HG02678 (cell line): ENCODE measurements at regions not wholly inside any gene's neighbourhood (a gene's known extent, or its start where the extent isn't known, plus 50 kb on each side); places are given as distances from the start of the nearest gene placed in this dataset.

Source experiments
- ATAC-seq: cut with Tn5 transposase; IDR thresholded peaks from one replicate; pipeline ENCODE4 v1.9.1; 2021; ENCODE audit warnings: mild to moderate bottlenecking, moderate library complexity; ENCODE audit not compliant: unreplicated experiment

GRCh38 chr11:80156062-80156461, 715.2 kb upstream of the TENM4 start:
- no peak for ATAC-seq

- peak; percentile 48 for ATAC-seq
Observed at GRCh38 chr11:80155412-80156017, 714.7 kb upstream of the TENM4 start.

DNA sequence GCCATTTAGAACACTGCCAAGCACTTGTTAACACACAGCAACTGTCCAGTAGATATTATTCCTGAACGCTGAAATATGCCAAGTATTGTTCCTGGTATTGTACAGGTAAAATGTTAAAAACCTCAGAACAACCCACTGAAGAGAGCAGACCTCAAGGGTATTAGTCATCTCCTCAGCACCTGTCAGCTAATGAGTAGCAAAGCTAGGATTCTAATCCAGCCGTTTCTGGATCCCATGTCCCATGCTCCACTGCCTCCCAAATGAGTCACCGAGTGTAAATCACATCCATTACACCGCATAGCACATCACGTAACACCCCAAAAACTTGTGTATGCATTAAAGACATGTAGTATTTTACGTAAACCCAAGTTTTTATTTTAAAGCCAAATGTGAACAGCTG, 705.4 kb upstream of the TENM4 start:
- ATAC-seq = no peak

- no peak for ATAC-seq
Observed at GRCh38 chr11:80144897-80145594, 704.2 kb upstream of the TENM4 start.

- no peak for ATAC-seq
Observed at GRCh38 chr11:80136991-80137390, 696.2 kb upstream of the TENM4 start.

DNA sequence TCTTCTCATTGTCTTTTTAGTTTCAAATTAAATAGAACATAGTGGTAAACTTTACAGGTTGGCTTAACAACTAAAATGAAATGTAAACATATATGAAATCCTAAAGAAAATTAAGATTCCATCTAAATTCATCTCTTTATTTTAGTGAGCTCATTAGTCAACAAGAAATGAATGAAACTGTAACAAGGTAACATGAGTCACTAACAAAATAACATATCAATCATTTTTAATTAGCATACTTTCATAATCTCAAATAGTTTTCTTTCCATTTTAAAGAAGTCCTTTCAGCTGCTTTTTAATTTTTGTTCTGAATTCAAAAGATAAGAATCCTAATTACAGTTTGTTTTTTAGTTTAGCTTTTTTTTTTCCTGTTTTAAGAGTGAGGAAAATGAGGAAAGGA, 688.6 kb upstream of the TENM4 start:
- no peak for ATAC-seq

DNA sequence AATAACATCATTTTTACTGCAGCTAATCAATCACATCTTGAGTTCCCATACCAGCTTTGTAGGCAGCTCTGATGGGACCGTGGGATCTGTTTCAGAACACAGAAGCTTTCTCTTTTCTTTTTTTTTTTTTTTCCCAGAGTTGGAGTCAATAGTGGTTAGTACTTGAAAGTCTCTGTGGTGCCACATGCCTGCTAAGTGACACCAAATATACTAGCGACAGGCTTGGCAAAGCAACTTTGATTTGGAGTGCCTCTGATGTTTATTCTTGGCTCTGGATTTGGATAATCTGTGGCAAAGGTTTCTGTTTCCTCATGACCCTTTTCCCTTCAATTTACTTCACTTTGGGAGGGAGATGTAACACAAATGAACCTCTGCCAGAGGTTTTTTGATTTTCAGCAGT, 681.4 kb upstream of the TENM4 start:
- ATAC-seq = no peak

DNA sequence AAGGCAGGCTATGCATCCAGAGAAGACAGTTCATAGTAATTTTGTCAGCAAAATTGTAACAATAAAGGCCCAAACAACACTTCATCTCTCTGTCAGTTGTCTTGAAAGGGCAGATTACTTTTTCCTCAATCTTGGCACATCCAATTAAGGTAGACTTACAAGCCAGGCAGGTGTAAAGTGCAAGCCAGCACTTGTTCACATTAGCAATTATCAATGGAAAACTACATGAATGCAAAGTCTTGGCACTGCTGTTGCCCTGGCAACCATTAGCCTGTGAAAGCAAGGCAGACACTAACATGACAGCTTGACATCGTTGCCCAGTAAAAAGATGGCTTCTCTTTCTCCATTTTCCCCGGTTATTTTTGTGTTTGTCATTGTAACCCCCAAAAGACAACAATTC, 677.2 kb upstream of the TENM4 start:
- no peak for ATAC-seq

DNA sequence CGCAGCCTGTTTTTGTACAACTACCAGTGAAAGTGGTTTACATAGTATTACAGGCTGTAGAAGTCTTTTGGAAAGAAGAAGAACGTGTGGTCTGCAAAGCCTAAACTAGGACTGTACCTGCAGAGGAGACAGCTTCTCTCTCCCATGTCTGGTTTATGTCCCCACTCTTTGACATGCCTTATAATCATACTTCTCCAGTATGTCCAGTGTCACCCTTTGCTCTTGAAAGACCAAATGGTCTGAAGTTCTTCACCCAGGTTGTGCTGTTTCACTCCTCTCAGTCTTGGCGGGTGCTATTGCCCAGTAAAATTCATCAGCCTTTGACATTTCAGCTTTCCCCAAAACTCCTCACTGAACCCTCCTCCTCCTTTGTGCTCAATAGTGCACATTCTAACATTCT, 676.0 kb upstream of the TENM4 start:
- no peak for ATAC-seq

DNA sequence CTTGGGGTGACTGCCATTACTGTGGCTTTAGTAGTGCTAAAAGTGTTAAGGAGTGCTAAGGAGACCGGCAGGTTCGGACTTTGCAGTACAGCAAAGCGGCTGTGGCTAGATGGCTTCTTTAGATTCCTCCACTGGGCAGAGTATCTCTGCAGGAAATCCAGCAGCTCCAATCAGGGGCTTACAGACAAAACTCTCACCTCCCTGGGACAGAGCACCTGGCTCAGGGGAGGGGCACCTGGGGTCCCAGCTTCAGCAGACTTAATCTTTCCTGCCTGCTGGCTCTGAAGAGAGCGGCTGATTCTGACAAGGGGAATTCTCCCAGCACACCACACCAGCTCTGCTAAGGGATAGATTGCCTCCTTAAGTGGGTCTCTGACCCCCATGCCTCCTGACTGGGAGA, 668.8 kb upstream of the TENM4 start:
- no peak for ATAC-seq

- ATAC-seq = no peak
Observed at GRCh38 chr11:80109031-80109430, 668.2 kb upstream of the TENM4 start.

GRCh38 chr11:80107415-80107814, 666.6 kb upstream of the TENM4 start:
- no peak for ATAC-seq

- ATAC-seq = no peak
Observed at GRCh38 chr11:80104191-80104590, 663.4 kb upstream of the TENM4 start.

DNA sequence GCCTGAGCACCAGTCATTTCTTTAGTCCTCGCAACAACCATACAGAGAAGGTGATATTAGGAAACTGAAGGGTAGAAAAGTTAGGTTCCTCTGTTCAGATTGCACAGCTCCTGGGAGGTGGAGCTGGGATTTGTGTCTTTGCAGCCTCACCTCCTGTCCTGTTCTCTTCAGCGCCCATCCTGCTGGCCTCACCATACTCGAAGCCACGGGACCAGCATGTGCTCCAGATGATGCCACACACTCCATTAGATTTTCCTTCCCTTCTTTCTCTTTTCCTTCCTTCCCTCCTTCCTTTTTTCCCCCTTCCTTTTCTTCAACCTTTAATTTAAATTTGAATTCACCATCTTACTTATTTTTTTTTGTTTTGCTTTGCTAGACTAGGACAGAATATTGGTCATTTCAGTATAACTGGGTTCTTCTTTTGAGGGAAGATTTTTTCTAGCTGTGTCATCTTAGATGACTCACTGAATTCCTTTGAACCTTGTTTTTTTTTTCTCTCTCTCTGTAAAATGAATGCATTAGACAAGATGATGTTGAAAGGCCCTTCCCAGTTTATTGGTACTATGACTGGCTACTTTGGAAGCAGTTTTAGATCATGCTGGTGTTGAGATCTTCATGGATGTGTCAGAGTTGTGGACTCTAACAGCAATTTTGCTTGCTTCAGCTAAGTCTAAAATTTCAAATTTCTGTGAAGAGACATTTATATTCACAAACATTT, 662.5 kb upstream of the TENM4 start:
- no peak for ATAC-seq

GRCh38 chr11:80097146-80097545, 656.3 kb upstream of the TENM4 start:
- no peak for ATAC-seq

DNA sequence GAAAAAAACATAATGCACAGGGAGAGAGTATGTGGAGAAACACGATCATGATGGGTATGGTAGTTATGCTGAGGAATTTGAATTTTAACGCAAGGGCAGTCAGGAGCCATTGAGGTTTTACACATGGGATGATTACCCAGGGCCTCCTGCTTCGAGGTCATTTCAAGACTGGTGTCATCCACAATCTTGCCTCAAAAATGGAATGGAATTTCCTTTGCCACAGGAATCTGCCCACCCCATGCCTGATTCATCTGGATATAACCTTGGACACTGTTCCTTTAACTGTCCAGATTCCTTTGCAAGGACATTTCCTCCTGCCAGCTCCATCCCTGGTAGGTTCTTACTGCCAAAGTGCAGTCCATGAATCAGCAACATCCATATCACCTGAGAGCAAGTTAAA, 655.9 kb upstream of the TENM4 start:
- ATAC-seq = no peak

GRCh38 chr11:80086496-80087055, 645.7 kb upstream of the TENM4 start:
- ATAC-seq = no peak

DNA sequence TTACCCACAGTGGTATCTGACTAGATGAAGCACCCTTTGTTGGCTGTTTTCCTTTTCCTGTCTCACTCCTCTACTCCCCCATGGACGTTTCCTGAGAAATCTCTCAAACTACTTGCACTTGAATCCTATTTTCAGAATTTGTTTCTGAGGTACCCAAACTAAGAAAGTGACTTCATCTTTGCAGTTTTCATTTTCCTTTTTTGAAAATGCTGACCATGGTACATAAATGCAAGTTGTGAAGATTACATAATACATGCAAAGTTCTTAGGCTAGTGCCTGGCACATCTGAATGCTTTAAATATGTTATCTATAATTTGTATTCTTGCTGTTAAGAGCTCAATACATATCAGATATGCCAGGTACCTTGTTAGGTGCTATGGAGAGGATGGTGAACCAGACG, 644.7 kb upstream of the TENM4 start:
- ATAC-seq = no peak

DNA sequence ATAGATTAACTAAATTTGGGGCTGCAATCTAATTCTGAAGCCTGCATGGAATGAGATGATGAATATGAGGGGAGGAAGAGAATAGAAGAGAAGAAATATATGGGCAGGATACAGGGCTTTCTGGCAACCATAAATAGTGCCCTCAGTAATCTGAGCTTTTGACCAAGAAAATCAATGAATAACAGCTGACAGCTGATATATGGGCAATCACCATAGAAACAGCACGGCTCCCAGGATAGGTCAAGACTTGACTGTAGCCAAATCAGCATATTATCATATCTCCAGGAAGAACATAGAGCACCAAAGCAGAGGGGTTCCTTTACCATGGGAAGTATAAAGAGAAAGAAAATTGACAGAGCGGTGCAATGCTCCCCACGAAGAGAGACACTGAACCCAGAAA, 643.8 kb upstream of the TENM4 start:
- no peak for ATAC-seq

- no peak for ATAC-seq
Observed at GRCh38 chr11:80083531-80083951, 642.7 kb upstream of the TENM4 start.

DNA sequence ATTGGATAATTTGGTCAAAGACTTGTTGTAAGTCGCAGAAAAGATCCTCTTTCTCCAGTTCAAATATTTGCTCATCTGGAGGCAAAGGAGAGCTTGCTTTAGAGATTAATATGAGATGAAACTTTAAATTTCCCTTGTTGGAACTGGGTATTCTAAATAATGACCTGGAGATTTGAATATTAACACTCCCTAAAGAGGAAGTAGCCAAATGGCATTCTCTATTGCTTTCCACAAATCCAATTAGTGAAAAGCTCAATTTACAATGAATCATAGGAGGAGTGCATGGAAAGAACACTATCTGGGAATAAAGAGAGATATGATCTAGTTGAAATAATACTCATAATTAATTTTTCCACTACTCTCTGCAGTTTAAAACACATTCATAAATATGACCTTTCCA, 641.6 kb upstream of the TENM4 start:
- no peak for ATAC-seq

DNA sequence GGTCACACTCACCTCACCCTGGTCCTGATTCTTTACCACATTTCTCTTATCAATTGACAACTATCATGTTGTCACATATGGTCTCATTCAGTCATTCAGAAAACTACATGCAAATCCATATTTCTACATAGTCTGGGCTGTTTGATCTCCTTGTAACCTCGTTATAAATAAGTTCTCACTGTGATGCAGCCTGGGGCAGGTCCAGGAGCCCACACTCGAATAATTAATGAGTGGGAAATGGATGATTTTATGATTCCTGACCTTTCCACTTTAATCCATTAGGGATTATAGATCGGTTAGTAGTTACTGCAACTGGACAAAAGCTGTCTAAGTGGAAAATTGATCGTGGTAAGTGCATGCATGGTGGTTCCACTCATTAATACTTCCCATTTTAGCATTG, 636.3 kb upstream of the TENM4 start:
- no peak for ATAC-seq
